ENCODE measurements at regions not wholly inside any gene's neighbourhood (a gene's known extent, or its start where the extent isn't known, plus 50 kb on each side); places are given as distances from the start of the nearest gene placed in this dataset.
"Not testable (repeated sequence)": the region's sequence is repeated elsewhere in the genome, so short reads cannot be mapped to it uniquely, and the experiment has no call there.

GRCh38 chrX:96576368-96576767 lies 108.3 kb upstream of the DIAPH2 start:
- H3K27ac ChIP-seq = no peak overlapping the region
- no peaks in the 10 kb centered on the region for H3K36me3 ChIP-seq
- H3K9me3 ChIP-seq = no peaks in the 10 kb centered on the region
- DNase-seq = no peak
- H3K27me3 ChIP-seq = no peaks in the 10 kb centered on the region
- H3K4me1 ChIP-seq = no peaks in the 10 kb centered on the region
- TF ChIP-seq, protein P1, sequence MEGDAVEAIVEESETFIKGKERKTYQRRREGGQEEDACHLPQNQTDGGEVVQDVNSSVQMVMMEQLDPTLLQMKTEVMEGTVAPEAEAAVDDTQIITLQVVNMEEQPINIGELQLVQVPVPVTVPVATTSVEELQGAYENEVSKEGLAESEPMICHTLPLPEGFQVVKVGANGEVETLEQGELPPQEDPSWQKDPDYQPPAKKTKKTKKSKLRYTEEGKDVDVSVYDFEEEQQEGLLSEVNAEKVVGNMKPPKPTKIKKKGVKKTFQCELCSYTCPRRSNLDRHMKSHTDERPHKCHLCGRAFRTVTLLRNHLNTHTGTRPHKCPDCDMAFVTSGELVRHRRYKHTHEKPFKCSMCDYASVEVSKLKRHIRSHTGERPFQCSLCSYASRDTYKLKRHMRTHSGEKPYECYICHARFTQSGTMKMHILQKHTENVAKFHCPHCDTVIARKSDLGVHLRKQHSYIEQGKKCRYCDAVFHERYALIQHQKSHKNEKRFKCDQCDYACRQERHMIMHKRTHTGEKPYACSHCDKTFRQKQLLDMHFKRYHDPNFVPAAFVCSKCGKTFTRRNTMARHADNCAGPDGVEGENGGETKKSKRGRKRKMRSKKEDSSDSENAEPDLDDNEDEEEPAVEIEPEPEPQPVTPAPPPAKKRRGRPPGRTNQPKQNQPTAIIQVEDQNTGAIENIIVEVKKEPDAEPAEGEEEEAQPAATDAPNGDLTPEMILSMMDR (IDR thresholded peaks at IDR 0.05) = no peak
- intact Hi-C loops (cut with DNase I; ENCODE audit: low total_unique reads) = no loop called here
- H3K4me3 ChIP-seq = no peak overlapping the region

DNA sequence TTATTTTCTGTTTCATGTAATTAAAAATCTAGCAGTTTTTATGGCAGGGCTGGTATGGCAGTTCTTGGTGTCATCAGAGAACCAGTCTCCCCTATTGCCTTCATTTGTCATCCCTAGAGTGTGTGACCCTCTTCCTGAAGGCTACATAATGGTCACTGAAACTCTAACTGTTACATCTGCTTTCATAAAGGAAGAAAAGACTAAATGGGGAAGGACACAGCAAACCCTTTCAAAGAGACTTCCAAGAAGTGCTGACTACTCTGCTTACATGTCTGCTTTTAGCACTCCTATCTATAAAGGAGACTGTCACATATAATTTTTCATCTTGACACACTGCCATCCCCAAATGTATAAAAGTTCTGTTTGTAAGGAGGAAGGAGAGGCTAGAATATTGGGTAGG lies 105.9 kb upstream of the DIAPH2 start:
- Histone ChIP-seq H3K36me3 (no peaks in the 10 kb centered on the region), H3K4me3 (no peak overlapping the region), H3K27me3 (no peaks in the 10 kb centered on the region), H3K27ac (no peak overlapping the region), H3K4me1 (no peaks in the 10 kb centered on the region), H3K9me3 (no peaks in the 10 kb centered on the region)
- TF ChIP-seq, protein P1 (IDR thresholded peaks at IDR 0.05) = no peak
- intact Hi-C loops (cut with DNase I; ENCODE audit: low total_unique reads) = no loop called here
- no peak for DNase-seq

DNA sequence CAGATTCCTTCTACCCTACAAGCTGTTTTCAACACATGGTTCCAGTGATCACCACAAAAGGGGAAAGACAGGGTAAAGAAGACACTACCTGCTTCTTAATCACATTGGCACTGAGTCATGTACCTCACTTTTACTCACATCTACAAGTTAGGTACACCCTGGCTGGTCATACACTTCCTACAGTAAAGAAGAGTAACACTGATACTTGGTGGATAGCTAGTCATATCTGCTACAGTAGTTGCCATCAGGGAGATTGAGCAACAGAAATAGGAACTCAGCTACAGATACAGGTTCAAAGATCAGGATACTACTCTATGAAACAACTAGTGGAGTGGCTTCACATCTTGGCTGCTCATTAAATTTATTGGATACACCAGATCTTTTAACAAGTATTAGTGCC lies 105.4 kb upstream of the DIAPH2 start:
- intact Hi-C loops (cut with DNase I; ENCODE audit: low total_unique reads) = no loop called here

DNA sequence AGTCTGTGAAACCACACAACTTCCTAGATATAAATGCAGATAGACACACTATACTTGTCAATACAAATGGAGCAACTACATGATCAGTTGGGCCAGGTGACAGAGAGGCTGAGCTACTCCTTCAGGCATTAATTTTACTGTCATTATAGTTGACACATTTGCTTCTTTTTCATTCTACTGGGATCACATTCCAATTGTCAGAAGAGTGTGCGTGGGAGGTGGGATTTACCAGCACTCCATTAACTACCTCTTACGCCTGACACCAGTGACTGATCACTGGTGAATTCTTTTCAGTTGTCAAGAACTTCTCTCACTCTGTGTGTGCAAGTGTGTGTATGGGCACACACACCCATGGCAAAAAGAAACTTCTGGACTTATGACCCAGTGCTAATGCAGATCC lies 94.2 kb upstream of the DIAPH2 start:
- Histone ChIP-seq H3K27me3 (no peaks in the 10 kb centered on the region), H3K4me1 (no peaks in the 10 kb centered on the region), H3K4me3 (no peak overlapping the region), H3K9me3 (no peaks in the 10 kb centered on the region), H3K36me3 (no peaks in the 10 kb centered on the region), H3K27ac (no peak overlapping the region)
- TF ChIP-seq, protein P1 (IDR thresholded peaks at IDR 0.05) = no peak
- DNase-seq = no peak
- intact Hi-C loops (cut with DNase I; ENCODE audit: low total_unique reads) = no loop called here

More for the DNA sequence above, 105.4 kb upstream of the DIAPH2 start:
- no peak for DNase-seq
- no peaks in the 10 kb centered on the region for H3K4me1 ChIP-seq
- TF ChIP-seq, protein P1 (IDR thresholded peaks at IDR 0.05) = no peak
- H3K4me3 ChIP-seq = no peak overlapping the region
- no peak overlapping the region for H3K27ac ChIP-seq
- H3K36me3 ChIP-seq = no peaks in the 10 kb centered on the region
- no peaks in the 10 kb centered on the region for H3K27me3 ChIP-seq
- H3K9me3 ChIP-seq = no peaks in the 10 kb centered on the region

DNA sequence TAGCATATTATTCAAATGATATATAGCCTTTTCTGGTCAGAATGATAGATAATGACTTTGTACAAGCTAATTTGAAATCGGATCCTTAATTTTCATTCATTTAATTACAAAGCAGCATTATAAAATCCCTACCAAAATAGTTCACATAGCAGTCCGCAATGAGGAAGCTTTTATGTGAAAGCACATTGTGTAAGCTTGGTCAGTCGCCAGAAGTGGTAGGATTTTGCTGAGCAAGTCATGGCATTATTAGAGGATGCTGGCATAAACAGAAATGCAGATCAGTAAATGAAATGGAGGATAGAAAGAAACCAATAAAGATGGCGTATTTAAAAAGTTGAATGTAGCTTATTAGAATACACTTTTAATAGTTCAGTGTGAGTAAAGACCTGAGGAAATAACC lies 93.2 kb upstream of the DIAPH2 start:
- no peaks in the 10 kb centered on the region for H3K9me3 ChIP-seq
- no peak overlapping the region for H3K27ac ChIP-seq
- no peaks in the 10 kb centered on the region for H3K27me3 ChIP-seq
- no peaks in the 10 kb centered on the region for H3K36me3 ChIP-seq
- H3K4me1 ChIP-seq = no peaks in the 10 kb centered on the region
- intact Hi-C loops (cut with DNase I; ENCODE audit: low total_unique reads) = no loop called here
- TF ChIP-seq, protein P1 (IDR thresholded peaks at IDR 0.05) = no peak
- no peak overlapping the region for H3K4me3 ChIP-seq
- DNase-seq = no peak

- H3K9me3 ChIP-seq; DNase-seq; H3K27me3 ChIP-seq; intact Hi-C loops (cut with DNase I; ENCODE audit: low total_unique reads); H3K4me1 ChIP-seq; H3K27ac ChIP-seq; H3K4me3 ChIP-seq; H3K36me3 ChIP-seq: not testable (repeated sequence)
Measured at GRCh38 chrX:96597847-96598246, 86.8 kb upstream of the DIAPH2 start.

Measured in tibial artery (tissue), 4 donors.